ENCODE measurements at regions not wholly inside any gene's neighbourhood (a gene's known extent, or its start where the extent isn't known, plus 50 kb on each side); places are given as distances from the start of the nearest gene placed in this dataset.

DNA sequence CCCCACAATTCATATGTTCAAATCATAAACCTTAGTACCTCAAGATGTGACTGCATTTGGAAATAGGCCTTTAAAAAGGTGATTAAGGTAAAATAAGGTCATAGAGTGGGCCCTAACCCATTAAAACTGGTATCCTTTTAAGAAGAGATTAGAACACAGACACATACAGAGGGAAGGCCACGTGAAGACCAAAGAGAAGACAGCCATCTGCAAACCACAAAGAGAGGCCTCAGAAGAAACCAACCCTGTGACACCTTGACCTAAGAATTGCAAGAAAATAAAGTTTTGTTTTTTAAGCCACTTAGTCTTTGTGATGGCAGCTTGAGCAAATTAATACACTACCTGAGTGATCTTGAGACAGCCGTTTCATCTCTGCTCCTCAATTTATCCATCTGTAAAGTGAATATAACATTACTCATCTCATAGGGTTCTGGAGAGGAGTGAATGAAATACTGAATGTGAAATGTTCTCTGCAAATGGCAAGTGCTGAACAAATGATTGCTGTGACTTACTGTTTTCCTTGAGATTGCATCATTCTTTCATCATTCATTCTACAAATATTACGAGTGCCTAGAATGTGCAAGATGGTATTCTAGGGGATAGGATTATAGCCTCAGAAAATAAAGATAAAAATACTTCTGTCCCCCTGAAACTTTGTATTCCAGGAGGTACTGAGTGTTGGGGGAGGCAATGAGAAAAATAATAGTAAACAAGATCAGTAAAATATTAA, 222.0 kb upstream of the CDH13 start:
- DNase-seq = no peak

DNA sequence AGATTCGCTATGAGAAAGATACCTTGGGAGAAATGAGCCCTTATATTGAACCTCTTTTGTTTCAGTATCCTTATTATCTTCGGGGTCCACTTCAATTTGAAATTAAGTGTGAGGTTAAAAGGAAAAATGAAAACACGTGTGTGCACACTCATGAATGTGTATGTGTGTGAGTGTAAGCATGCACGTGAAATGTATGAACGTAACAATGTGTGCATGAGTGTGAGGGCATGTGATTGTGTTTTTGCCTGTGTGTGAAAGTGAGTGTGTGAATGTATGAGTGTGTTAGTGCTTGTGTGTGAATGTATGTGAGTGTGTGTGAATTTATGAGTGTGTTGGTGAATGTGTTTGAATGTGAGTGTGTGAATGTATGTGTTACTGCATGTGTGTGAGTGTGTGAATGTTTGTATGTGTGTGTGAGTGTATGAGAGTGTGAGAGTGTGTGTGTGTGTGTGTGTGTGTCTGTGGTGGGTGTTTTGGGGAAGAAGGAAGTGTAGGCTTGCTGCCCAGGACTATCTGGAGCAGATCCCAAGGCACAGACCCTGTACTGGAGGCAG, 224.0 kb upstream of the CDH13 start:
- DNase-seq = no peak

DNA sequence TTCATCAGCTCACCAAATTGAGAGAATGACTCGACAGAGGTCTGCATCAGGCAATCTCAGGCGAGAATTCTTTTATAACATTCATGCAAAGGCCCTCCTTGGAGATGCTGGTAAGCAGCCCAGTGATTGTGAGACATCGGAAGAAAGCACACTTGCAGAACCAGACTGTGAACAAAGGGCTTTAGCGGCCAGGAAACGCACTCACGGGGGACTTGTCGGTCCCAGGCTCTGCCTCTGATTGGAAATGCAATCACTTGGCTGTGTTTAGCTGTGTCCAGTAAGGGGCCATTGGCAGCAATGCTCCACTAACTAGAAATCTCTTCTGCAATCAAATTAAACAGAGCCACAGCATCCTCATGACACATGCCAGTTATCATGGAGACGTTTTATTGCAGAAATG, 226.7 kb upstream of the CDH13 start:
- peak; percentile 15 for DNase-seq

DNA sequence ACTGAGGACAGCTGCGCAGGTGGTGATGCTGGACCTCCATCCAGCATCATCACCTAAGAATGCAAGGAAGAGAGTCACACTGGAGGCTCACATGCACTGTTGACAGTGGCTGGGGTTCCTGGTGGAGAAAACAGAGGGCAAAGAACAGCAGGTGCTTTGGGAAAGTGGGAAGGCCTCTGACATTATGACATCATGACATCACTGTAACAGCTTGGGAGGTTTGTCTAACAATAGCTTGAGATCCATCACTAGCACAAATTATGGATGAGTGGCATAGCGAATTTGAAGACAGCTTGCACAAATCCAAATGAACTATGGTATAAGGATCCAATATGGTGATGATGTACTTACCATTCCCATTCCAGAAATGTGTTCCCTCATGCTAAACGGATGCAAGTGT, 226.5 kb upstream of the MPHOSPH6 start:
- no peak for DNase-seq

- no peak for DNase-seq
Measured at GRCh38 chr16:82395212-82395611, 225.2 kb upstream of the MPHOSPH6 start.

GRCh38 chr16:82391690-82392089, 221.7 kb upstream of the MPHOSPH6 start:
- no peak for DNase-seq

GRCh38 chr16:82389956-82390650, 220.1 kb upstream of the MPHOSPH6 start:
- no peak for DNase-seq

GRCh38 chr16:82386761-82387160, 216.7 kb upstream of the MPHOSPH6 start:
- no peak for DNase-seq

- DNase-seq = no peak
Measured at GRCh38 chr16:82384949-82385348, 214.9 kb upstream of the MPHOSPH6 start.

- DNase-seq = no peak
Measured at GRCh38 chr16:82384017-82384416, 214.0 kb upstream of the MPHOSPH6 start.

GRCh38 chr16:82382521-82382920, 212.5 kb upstream of the MPHOSPH6 start:
- no peak for DNase-seq

DNA sequence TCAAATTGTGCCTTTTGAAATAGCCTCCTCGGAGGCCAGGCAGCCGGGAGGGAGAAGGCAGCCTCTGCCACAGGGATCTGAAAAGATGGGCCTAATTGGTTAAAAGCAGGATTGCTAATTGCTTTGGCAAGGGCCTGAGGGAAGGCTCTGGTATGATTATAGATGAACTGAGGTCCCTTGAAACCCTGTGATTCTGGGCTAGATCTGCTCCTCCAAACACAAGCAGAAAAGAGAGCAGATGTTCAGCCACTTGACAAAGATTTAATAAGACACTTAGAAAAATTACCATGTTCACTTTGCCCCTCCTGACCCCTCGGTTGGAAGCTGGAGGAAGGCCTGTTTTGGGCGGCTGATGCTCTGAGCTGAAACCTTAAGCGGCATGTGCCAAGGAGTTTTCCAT, 209.5 kb upstream of the MPHOSPH6 start:
- DNase-seq = no peak

DNA sequence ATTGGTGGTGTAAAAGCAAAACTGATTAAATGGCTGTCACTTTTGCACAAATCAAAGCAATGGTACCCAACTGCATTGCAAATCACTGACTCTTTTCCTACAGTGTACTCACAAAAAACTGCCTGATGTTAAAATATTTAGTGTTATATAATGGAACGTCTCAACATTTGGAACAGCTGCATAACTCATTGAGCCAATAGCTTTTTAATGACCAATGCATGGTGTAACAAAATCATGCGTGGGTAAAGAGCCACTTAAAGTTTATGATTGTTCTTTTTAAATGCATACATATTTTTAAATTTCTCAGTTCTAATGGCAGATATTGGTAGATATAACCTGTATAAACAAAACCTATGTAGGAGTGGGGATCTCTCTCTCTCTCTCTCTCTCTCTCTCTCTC, 204.0 kb upstream of the MPHOSPH6 start:
- no peak for DNase-seq

DNA sequence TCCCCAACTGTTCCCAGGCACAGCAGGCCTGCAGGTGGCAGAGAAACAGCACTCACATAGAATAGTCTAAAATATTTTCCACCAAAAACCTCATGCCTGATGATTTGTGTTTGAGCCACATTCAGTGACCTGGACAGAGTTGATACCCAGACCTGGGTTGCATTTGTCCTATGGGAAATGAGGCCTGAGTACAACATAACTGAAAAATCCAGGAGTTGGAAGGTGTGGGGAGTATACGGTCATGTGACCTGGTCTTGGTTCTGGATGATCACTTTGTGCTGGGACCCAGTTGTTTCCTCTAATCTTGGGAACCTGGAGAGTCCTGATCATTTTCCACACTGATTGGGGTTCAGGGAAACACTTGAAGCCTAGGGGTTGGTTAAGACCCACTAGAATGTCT, 200.3 kb upstream of the MPHOSPH6 start:
- DNase-seq = no peak

DNA sequence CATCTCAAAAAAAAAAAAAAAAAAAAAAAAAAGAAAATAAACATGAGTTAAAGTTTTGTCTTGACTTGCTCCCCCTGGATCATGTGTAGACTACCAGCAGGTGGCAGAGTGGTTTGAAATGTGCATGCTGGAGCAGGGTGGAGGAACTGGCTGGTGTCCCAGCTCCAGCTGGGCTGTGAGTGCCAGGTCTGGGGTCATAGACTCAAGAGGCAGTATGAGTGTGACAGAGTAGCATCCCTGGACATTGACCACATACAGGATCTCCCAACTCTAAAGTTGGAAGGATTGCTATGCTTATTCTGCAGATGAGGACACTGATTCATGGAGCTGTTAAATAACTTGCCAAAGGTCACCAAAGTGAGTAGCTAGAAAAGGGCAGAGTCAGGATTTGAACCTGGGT, 198.0 kb upstream of the MPHOSPH6 start:
- DNase-seq = peak; percentile 67

DNA sequence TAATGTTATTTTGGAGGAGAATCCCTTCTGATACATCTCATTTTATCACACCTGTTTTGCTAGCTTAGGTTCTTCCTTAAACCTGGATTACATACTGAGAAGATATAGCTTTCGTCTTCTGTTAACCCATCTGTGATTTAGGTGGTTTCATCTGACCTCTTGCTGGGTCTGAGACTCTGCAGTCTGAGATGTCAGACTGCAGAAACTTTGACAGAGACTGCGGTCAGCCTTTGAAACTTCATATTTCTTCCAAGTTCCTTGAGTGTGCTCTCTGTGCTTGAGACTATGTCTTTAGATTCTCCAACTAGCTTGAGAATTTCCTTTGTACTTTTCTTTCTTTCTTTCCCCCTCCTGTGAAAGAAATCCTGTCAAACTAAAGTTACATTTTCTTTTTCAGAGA, 196.4 kb upstream of the MPHOSPH6 start:
- DNase-seq = no peak

DNA sequence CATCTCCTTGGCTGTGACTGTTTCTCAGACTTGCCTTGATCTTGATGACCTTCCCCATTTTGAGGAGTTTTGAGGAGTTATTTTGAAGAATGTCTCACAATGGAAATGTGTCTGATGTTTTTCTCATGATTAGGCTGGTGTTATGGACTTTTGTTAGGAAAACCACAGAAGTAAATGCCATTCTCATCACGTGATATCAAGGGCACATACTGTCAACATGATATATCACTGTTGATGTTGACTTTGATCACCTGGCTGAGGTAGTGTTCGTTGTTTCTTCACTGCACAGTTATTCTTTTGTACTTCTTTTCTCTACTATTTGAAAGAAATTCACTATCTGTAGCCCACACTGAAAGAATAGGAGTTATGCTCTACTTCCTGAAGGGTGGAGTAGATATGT, 194.7 kb upstream of the MPHOSPH6 start:
- DNase-seq = no peak

GRCh38 chr16:82363026-82363816, 193.2 kb upstream of the MPHOSPH6 start:
- no peak for DNase-seq

GRCh38 chr16:82361885-82362284, 191.9 kb upstream of the MPHOSPH6 start:
- no peak for DNase-seq

- no peak for DNase-seq
Measured at GRCh38 chr16:82360024-82360783, 190.2 kb upstream of the MPHOSPH6 start.

DNA sequence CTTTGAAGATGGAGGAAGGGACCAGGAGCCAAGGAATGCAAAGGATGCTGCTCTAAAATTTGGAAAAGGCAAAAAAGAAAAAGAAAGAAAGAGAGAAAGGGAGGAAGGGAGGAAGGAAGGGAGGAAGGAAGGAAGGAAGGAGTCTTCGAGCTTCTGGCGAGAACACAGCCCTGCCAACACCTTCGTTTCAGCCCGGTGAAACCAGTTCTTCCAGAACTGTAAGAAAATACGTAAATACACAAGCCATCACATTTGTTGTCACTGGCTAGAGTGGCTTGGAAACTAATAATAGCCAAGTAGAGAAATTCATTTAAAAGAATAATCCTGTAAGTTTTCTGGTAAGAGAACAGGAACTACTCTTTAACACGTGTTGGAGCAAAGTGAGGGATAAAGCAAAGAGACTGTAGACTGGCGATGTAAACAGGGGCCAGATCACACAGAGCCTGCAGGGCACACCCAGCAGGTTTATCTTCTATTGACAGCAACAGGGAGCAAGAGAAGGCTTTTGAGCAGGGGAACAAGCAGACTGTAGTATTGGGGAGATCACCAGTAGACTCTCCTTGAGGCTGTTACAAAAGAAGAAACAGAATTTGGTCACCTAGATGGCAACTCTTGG, 188.7 kb upstream of the MPHOSPH6 start:
- no peak for DNase-seq

DNA sequence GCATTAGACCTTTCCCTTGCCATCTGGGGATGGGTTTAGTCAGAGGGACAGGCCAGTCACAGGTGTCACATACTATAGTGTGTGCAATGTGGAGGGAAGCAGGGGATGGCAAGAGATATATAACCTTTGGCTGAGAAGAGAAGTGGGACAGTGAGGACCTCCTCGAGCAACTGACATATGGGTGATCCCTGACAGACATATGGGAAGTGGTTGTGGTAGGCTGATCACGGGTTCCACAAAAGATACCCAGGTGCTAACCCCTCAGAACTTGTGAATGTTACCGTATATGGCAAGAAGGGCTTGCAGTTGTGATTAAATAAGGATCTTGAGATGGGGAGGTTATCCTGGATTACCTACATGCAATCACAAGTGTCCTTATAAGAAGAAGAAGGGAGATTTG, 188.1 kb upstream of the MPHOSPH6 start:
- DNase-seq = no peak
